ENCODE measurements at regions not wholly inside any gene's neighbourhood (a gene's known extent, or its start where the extent isn't known, plus 50 kb on each side); places are given as distances from the start of the nearest gene placed in this dataset.

- no peaks in the 10 kb centered on the region for H3K36me3 Mint-ChIP-seq (ENCODE audit: low read depth)
- no peak overlapping the region for H3K4me3 Mint-ChIP-seq
- TF ChIP-seq CTCF (IDR thresholded peaks at IDR 0.05; ENCODE audit: unreplicated experiment in 3 of 3): no peak
- H3K27ac Mint-ChIP-seq: peak overlapping the region in 2 of 3 experiments; percentile 32 to 49
- H3K9me3 Mint-ChIP-seq: no peaks in the 10 kb centered on the region
- peaks cover 78% of the 10 kb centered on the region for H3K4me1 Mint-ChIP-seq
- peaks cover 6% of the 10 kb centered on the region for H3K27me3 Mint-ChIP-seq (ENCODE audit: low read depth)
These were observed 192.4 kb downstream of the SEMA6A start for GRCh38 chr5:116382032-116382873.

DNA sequence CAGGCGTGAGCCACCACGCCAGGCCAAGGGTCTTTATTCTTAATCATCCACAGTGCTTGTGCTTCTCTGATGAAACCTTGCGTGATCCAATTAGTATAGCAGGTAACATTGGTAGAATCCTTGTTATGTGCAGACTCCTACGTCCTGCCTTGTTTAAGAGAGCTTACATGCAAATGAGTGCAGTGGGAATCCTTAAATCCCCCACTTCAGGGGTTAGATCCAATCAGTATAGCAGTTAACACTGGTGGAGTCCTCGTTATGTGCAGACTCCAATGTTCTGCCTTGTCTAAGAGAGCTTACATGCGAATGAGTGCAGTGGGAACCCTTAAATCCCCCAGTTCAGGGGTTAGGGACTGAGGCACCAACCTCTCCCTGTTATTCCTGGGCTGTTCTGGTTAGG, 193.4 kb downstream of the SEMA6A start:
- Mint-ChIP-seq H3K27ac (peak overlapping the region in 1 of 3 experiments; percentile 49), H3K27me3 (ENCODE audit: low read depth) (peaks cover 4% of the 10 kb centered on the region), H3K4me3 (no peak overlapping the region), H3K9me3 (no peaks in the 10 kb centered on the region), H3K36me3 (ENCODE audit: low read depth) (no peaks in the 10 kb centered on the region), H3K4me1 (peaks cover 80% of the 10 kb centered on the region)
- no peak for TF ChIP-seq CTCF (IDR thresholded peaks at IDR 0.05; ENCODE audit: unreplicated experiment in 3 of 3)

- no peak for TF ChIP-seq CTCF (IDR thresholded peaks at IDR 0.05; ENCODE audit: unreplicated experiment in 3 of 3)
- Mint-ChIP-seq H3K27ac (peak overlapping the region in 1 of 3 experiments; percentile 89), H3K27me3 (ENCODE audit: low read depth) (peaks cover 4% of the 10 kb centered on the region), H3K36me3 (ENCODE audit: low read depth) (no peaks in the 10 kb centered on the region), H3K4me3 (peak overlapping the region in 1 of 3 experiments; percentile 63), H3K9me3 (no peaks in the 10 kb centered on the region), H3K4me1 (peaks cover 80% of the 10 kb centered on the region)
These were observed 194.0 kb downstream of the SEMA6A start for GRCh38 chr5:116380621-116381020.

DNA sequence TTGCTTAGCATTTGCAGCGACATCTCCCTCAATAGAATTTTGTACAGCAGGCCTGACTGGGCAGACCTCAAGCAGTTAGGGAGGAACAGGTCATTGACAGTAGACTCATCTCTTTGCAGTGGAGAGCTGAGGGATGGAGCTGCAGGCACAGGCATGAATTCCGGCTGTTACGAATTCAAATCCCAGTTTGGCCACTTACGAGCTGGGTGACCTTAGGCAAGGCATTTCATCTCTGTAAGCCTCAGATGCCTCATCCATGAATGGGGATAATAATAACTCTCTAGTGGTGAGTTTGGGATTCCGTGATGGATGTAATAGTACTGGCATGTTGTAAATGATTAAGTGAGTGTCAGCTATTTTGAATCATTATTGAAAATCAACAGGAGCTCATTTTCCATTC, 195.3 kb downstream of the SEMA6A start:
- Mint-ChIP-seq H3K27ac (peak overlapping the region; percentile 70 to 86 (median 81)), H3K4me1 (peaks cover 80% of the 10 kb centered on the region), H3K27me3 (ENCODE audit: low read depth) (peaks cover 4% of the 10 kb centered on the region), H3K36me3 (ENCODE audit: low read depth) (no peaks in the 10 kb centered on the region), H3K9me3 (no peaks in the 10 kb centered on the region), H3K4me3 (no peak overlapping the region)
- TF ChIP-seq CTCF (IDR thresholded peaks at IDR 0.05; ENCODE audit: unreplicated experiment in 3 of 3): no peak

DNA sequence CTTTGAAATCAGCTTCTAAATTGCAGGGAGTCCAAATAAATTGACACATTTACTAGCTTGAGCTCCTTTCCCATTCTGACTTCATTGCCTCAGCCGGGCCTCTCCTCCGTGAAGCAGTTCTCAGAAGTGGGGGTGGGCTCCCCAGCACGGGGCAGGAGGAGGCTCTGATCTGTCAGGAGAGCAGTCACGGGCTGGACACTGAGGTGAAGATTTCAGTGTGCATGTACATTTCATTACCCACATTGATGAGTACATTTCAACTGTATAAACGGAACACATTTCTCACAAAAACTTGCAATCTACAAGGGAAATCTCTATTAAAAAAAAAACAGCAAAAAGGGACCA, 195.9 kb downstream of the SEMA6A start:
- H3K4me1 Mint-ChIP-seq: peaks cover 78% of the 10 kb centered on the region
- TF ChIP-seq CTCF (IDR thresholded peaks at IDR 0.05; ENCODE audit: unreplicated experiment in 3 of 3): no peak

More for the DNA sequence above, 195.9 kb downstream of the SEMA6A start:
- Mint-ChIP-seq H3K36me3 (ENCODE audit: low read depth) (no peaks in the 10 kb centered on the region), H3K4me3 (peak overlapping the region in 1 of 3 experiments; percentile 33), H3K9me3 (no peaks in the 10 kb centered on the region), H3K27ac (peak overlapping the region; percentile 70 to 86 (median 81)), H3K27me3 (ENCODE audit: low read depth) (peaks cover 4% of the 10 kb centered on the region)

Measured in nephron (organoid).